Stimulated activated CD8-positive, alpha-beta memory T cell treated with anti-CD3 and anti-CD28 coated beads, Interleukin-4, amount 100 ng/mL, for 24 hours (primary cell): ENCODE measurements at regions not wholly inside any gene's neighbourhood (a gene's known extent, or its start where the extent isn't known, plus 50 kb on each side); places are given as distances from the start of the nearest gene placed in this dataset.

ENCODE experiments used
- DNase-seq: peaks from one replicate; pipeline ENCODE4 v3.0.0-alpha.2; 2020; ENCODE audit warnings: low read depth

- DNase-seq: no peak
These were observed 302.1 kb upstream of the IRX4 start for GRCh38 chr5:2184563-2185540.

GRCh38 chr5:2184026-2184366 is 301.3 kb upstream of the IRX4 start:
- no peak for DNase-seq

GRCh38 chr5:2183154-2184025 is 300.7 kb upstream of the IRX4 start:
- no peak for DNase-seq

- DNase-seq: no peak
These were observed 299.3 kb upstream of the IRX4 start for GRCh38 chr5:2182020-2182419.

- no peak for DNase-seq
These were observed 298.8 kb upstream of the IRX4 start for GRCh38 chr5:2181557-2181956.

- DNase-seq: no peak
These were observed 298.4 kb upstream of the IRX4 start for GRCh38 chr5:2181149-2181548.

- no peak for DNase-seq
These were observed 297.7 kb upstream of the IRX4 start for GRCh38 chr5:2180456-2180855.

GRCh38 chr5:2179861-2180260 is 297.1 kb upstream of the IRX4 start:
- DNase-seq: no peak

GRCh38 chr5:2178528-2178927 is 295.8 kb upstream of the IRX4 start:
- DNase-seq: no peak

- DNase-seq: no peak
These were observed 295.3 kb upstream of the IRX4 start for GRCh38 chr5:2178071-2178477.

GRCh38 chr5:2177244-2177643 is 294.5 kb upstream of the IRX4 start:
- DNase-seq: no peak

GRCh38 chr5:2176581-2176980 is 293.9 kb upstream of the IRX4 start:
- no peak for DNase-seq

- DNase-seq: no peak
These were observed 293.2 kb upstream of the IRX4 start for GRCh38 chr5:2175842-2176404.

GRCh38 chr5:2175041-2175440 is 292.3 kb upstream of the IRX4 start:
- no peak for DNase-seq

GRCh38 chr5:2174538-2174937 is 291.8 kb upstream of the IRX4 start:
- no peak for DNase-seq

GRCh38 chr5:2173151-2173834 is 290.6 kb upstream of the IRX4 start:
- DNase-seq: no peak

- no peak for DNase-seq
These were observed 289.7 kb upstream of the IRX4 start for GRCh38 chr5:2172471-2172870.

- DNase-seq: no peak
These were observed 288.0 kb upstream of the IRX4 start for GRCh38 chr5:2170761-2171160.

- no peak for DNase-seq
These were observed 287.4 kb upstream of the IRX4 start for GRCh38 chr5:2169850-2170760.

- no peak for DNase-seq
These were observed 286.7 kb upstream of the IRX4 start for GRCh38 chr5:2169430-2169808.
